Fibroblast of lung (primary cell): ENCODE measurements at regions not wholly inside any gene's neighbourhood (a gene's known extent, or its start where the extent isn't known, plus 50 kb on each side); places are given as distances from the start of the nearest gene placed in this dataset.

ENCODE experiments used
- DNase-seq, 2 donors: peaks; one replicate each; pipeline versions ENCODE4 v3.0.0 to v3.0.0-alpha.2; 2010; ENCODE audit warnings: low read depth in 2 of 2
- H2AFZ ChIP-seq: 2 replicates; pipeline ENCODE4 v1.5.1; 2012; ENCODE audit warnings: low read length, control low read depth, inconsistent platforms
- H3K27ac ChIP-seq: 2 replicates; pipeline ENCODE4 v1.5.1; 2011; ENCODE audit warnings: low read length, control low read depth; ENCODE audit not compliant: insufficient read depth
- H3K27me3 ChIP-seq: 2 replicates; pipeline ENCODE4 v1.5.1; 2011; ENCODE audit warnings: mild to moderate bottlenecking, low read length; ENCODE audit not compliant: control insufficient read depth, insufficient read depth
- H3K36me3 ChIP-seq: 2 replicates; pipeline ENCODE4 v1.5.1; 2011; ENCODE audit warnings: low read length; ENCODE audit not compliant: control insufficient read depth, insufficient read depth
- H3K4me1 ChIP-seq: 2 replicates; pipeline ENCODE4 v1.5.1; 2011; ENCODE audit warnings: low read length; ENCODE audit not compliant: control insufficient read depth, insufficient read depth; ENCODE audit errors: extremely low read depth
- H3K4me2 ChIP-seq: 2 replicates; pipeline ENCODE4 v1.5.1; 2011; ENCODE audit warnings: low read length, control low read depth; ENCODE audit not compliant: insufficient read depth; ENCODE audit errors: extremely low read depth
- H3K4me3 ChIP-seq, 4 experiments: fragments of 200-600 bp in 1 of 4; sonication (generic) in 1 of 4; replicated peaks in 1 of 4; 2 replicates each; pipeline ENCODE4 v1.5.1; 2011 to 2016; ENCODE audit warnings: low read length in 4 of 4, low read depth in 3 of 4, mild to moderate bottlenecking in 3 of 4, control low read depth in 2 of 4, inconsistent platforms in 1 of 4, mixed read lengths in 1 of 4; ENCODE audit not compliant: insufficient read depth in 1 of 4; ENCODE audit errors: control extremely low read depth in 1 of 4
- H3K79me2 ChIP-seq: 2 replicates; pipeline ENCODE4 v1.5.1; 2012; ENCODE audit warnings: mild to moderate bottlenecking, low read length, inconsistent platforms; ENCODE audit not compliant: control insufficient read depth, insufficient read depth
- H3K9ac ChIP-seq: 2 replicates; pipeline ENCODE4 v1.5.1; 2011; ENCODE audit warnings: mild to moderate bottlenecking, low read length, control low read depth; ENCODE audit not compliant: insufficient read depth
- H3K9me3 ChIP-seq: 2 replicates; pipeline ENCODE4 v1.5.1; 2012; ENCODE audit warnings: low read depth, low read length; ENCODE audit not compliant: control insufficient read depth, insufficient read depth
- H4K20me1 ChIP-seq: 2 replicates; pipeline ENCODE4 v1.5.1; 2011; ENCODE audit warnings: low read length; ENCODE audit not compliant: control insufficient read depth, insufficient read depth; ENCODE audit errors: extremely low read depth
- EZH2 ChIP-seq: IDR thresholded peaks from 2 replicates; pipeline ENCODE4 v1.5.1; 2012; ENCODE audit warnings: low read length, control low read depth, mild to moderate bottlenecking; ENCODE audit errors: missing control alignments
- TF ChIP-seq, protein P1 (sequence below), 2 donors: IDR thresholded peaks in 1 of 2; conservative IDR thresholded peaks in 1 of 2; 1 replicate in 1 of 2; 2 replicates in 1 of 2; pipeline ENCODE4 v1.5.1; 2011 to 2012; ENCODE audit warnings: low read length in 2 of 2, control low read depth in 1 of 2, inconsistent platforms in 1 of 2, low read depth in 1 of 2, mild to moderate bottlenecking in 1 of 2

DNA sequence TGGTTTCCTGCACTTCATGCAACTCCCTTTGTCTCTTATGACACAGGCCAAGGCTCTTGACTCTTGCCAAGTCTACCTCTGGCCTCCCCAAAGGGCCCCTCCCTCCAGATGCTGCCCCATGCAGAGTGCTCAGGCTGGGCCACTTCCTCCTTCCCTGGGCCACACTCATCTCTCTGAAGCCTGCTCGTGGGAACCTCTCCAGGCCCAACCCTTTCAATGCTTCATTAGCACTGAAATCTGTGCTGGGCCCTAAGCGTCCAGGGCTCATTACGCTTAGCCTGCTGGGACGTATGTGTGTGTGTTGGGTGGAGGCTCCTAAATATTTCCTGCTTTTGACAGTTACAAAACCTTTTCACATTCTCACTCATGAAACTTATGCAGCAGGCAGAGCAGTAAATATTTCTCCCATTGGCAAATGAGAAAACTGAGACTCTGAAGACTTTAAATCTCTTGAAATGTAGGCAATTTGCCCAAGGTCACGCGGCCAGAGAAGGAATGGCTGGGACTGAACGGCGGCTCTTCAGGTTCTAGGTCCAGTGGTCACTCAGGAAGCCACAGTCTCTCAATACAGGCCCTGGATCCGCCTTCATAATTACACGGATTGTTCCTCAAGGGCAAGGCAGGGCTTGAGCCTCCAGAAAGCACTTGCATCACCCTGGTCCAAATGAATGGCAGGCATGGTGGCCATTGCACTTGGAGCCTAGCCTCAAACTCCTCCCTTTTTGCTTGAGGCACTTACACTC, 241.7 kb upstream of the HES1 start:
- no peaks in the 10 kb centered on the region for H4K20me1 ChIP-seq
- no peak overlapping the region for H3K9ac ChIP-seq
- H3K4me3 ChIP-seq: no peak overlapping the region
- no peak overlapping the region for H3K27ac ChIP-seq
- H2AFZ ChIP-seq: no peak overlapping the region
- H3K36me3 ChIP-seq: no peaks in the 10 kb centered on the region
- H3K4me1 ChIP-seq: no peaks in the 10 kb centered on the region
- no peaks in the 10 kb centered on the region for H3K9me3 ChIP-seq
- DNase-seq: peak in 1 of 2 donors; percentile 42
- TF ChIP-seq EZH2: no peak
- TF ChIP-seq, protein P1, sequence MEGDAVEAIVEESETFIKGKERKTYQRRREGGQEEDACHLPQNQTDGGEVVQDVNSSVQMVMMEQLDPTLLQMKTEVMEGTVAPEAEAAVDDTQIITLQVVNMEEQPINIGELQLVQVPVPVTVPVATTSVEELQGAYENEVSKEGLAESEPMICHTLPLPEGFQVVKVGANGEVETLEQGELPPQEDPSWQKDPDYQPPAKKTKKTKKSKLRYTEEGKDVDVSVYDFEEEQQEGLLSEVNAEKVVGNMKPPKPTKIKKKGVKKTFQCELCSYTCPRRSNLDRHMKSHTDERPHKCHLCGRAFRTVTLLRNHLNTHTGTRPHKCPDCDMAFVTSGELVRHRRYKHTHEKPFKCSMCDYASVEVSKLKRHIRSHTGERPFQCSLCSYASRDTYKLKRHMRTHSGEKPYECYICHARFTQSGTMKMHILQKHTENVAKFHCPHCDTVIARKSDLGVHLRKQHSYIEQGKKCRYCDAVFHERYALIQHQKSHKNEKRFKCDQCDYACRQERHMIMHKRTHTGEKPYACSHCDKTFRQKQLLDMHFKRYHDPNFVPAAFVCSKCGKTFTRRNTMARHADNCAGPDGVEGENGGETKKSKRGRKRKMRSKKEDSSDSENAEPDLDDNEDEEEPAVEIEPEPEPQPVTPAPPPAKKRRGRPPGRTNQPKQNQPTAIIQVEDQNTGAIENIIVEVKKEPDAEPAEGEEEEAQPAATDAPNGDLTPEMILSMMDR (conservative IDR thresholded peaks at IDR 0.05 in 1 of 2, IDR thresholded peaks at IDR 0.05 in 1 of 2; ENCODE audit: low read depth in 1 of 2, low read length in 2 of 2): no peak
- peaks cover 2% of the 10 kb centered on the region for H3K27me3 ChIP-seq
- H3K79me2 ChIP-seq: no peaks in the 10 kb centered on the region
- no peak overlapping the region for H3K4me2 ChIP-seq

DNA sequence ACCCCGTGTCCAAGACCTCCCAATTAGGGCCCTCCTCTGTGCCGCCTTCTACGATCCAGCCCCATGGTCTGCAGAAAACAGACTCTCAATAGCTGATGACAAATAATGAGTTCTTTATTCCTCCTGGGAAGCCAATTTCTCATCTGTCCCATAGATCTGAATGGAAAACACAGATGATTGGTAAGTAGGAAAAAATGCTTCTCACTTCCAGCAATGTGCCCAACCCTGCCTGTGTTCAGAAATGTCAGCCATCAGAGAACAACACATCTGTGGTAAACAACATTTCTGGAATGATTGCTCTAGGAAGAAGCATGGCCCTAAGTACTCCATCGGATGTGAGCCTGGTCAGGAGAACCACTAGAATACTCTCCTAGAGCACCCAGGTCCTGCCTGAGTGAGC, 240.5 kb upstream of the HES1 start:
- Histone ChIP-seq H3K4me3 (no peak overlapping the region), H3K9me3 (no peaks in the 10 kb centered on the region), H3K4me2 (no peak overlapping the region), H3K36me3 (no peaks in the 10 kb centered on the region), H3K27ac (no peak overlapping the region), H3K79me2 (no peaks in the 10 kb centered on the region), H3K9ac (no peak overlapping the region), H3K4me1 (no peaks in the 10 kb centered on the region), H4K20me1 (no peaks in the 10 kb centered on the region), H2AFZ (no peak overlapping the region), H3K27me3 (peaks cover 2% of the 10 kb centered on the region)
- peak in 1 of 2 donors; percentile 16 for DNase-seq
- TF ChIP-seq EZH2: no peak
- TF ChIP-seq, protein P1 (conservative IDR thresholded peaks at IDR 0.05 in 1 of 2, IDR thresholded peaks at IDR 0.05 in 1 of 2; ENCODE audit: low read depth in 1 of 2, low read length in 2 of 2): no peak

DNA sequence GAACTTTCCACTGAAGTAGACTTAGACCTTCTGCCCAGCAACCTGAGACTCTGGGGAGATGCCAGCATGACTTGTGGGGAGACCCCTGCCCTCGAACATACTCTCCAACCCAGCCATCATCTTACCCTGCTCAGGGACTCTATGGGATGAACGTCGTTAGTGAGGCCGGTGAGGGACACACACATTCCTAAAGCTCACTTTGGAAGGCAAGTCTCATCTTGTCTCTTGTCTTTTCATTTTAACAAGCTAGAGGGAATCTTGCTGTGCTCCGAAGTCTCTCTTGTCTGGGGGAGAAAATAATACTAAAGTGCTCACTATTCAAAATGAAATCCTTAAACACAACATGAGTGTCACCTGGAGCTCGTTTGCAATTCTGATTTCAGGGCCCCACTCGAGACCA, 239.5 kb upstream of the HES1 start:
- no peak overlapping the region for H3K27ac ChIP-seq
- no peaks in the 10 kb centered on the region for H3K9me3 ChIP-seq
- H3K79me2 ChIP-seq: no peaks in the 10 kb centered on the region
- peaks cover 2% of the 10 kb centered on the region for H3K27me3 ChIP-seq
- H3K36me3 ChIP-seq: no peaks in the 10 kb centered on the region
- no peaks in the 10 kb centered on the region for H4K20me1 ChIP-seq
- H3K4me2 ChIP-seq: no peak overlapping the region
- H3K4me3 ChIP-seq: no peak overlapping the region
- H3K9ac ChIP-seq: no peak overlapping the region
- no peak overlapping the region for H2AFZ ChIP-seq
- no peak for DNase-seq
- no peaks in the 10 kb centered on the region for H3K4me1 ChIP-seq
- TF ChIP-seq, protein P1 (conservative IDR thresholded peaks at IDR 0.05 in 1 of 2, IDR thresholded peaks at IDR 0.05 in 1 of 2; ENCODE audit: low read depth in 1 of 2, low read length in 2 of 2): no peak
- no peak for TF ChIP-seq EZH2
